ENCODE measurements at regions not wholly inside any gene's neighbourhood (a gene's known extent, or its start where the extent isn't known, plus 50 kb on each side); places are given as distances from the start of the nearest gene placed in this dataset.

- no peak for DNase-seq
Observed at GRCh38 chr2:126356631-126357030, 299.3 kb upstream of the GYPC start.

GRCh38 chr2:126358122-126358521 is 297.8 kb upstream of the GYPC start:
- no peak for DNase-seq

GRCh38 chr2:126359494-126359893 is 296.5 kb upstream of the GYPC start:
- DNase-seq = peak in 1 of 2 donors; percentile 25

DNA sequence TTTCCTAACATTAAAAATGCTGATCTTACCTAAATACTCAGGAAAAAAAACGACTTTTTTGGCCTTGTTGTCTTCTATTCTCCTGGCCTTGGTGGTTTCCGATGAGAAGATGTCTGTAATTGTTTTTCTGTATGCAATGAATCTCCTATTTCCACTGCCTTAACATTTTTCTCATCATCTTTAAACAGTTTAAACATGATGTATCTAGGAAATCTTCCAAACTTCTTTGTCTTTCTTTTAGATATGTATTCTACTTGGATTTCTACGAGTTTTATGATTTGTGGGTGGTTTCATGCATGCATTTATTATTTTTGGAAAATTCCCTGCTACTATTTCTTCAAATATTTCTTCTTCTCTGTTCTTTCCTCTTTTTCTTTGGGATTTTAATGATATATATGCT is 288.6 kb upstream of the GYPC start:
- no peak for DNase-seq

DNA sequence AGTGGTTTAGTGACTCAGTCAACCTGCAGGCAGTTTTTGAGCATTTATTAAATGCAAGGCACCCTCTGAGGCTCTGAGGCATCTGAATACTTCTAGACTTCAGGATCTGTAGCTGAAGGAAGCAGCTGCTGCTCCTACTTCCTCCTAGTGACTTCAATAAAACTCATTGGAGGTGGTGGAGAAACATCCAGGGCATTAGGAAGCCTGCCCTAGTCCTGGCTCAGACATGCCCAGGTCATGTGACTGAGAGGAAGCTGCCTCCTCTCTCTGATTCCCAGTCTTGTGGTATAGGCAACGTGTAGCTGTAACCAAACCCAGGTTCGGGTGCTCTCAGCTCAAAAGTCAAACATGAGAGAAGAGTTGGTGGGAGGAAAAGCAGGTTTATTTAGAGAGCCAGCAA is 287.2 kb upstream of the GYPC start:
- no peak for DNase-seq

- DNase-seq = no peak
Observed at GRCh38 chr2:126370201-126370600, 285.8 kb upstream of the GYPC start.

- DNase-seq = no peak
Observed at GRCh38 chr2:126372406-126372805, 283.6 kb upstream of the GYPC start.

DNA sequence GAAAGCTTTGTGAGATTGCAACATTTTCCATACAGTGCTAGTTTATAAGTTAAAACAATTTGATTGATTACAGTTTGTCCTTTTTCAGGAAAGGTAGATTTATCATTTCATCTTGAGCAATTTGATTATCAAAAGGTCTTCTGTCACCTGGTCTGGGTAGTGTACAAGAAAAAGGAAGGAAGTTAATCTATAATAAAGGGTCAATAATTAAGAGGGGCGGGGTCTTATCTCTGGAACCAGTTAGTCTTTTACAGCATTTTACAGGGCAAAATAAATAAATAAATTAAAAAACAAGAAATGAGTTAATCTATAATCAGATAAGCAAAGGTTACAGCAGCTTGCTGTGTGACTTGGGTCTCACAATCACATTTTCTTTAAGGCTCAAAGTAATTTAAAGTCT is 277.8 kb upstream of the GYPC start:
- no peak for DNase-seq

DNA sequence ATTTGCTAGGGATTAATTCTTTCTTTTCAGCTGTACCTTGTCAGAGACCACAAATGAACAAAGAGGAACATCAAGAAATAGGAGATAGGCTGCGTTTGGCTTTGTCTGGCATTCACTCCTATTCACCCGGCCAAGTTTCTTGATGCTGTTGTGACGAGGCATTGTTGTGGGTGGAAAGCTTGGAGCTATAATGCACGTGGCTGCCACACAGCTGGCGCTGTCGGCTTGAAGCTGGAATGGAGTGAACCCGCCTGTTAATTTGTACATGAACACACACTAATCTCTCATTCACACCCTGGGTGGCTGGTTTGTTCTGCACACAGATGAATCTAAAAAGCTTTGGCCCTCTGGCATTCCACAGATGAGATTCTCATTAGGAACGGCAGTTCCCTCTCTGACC is 274.9 kb upstream of the GYPC start:
- DNase-seq = no peak

DNA sequence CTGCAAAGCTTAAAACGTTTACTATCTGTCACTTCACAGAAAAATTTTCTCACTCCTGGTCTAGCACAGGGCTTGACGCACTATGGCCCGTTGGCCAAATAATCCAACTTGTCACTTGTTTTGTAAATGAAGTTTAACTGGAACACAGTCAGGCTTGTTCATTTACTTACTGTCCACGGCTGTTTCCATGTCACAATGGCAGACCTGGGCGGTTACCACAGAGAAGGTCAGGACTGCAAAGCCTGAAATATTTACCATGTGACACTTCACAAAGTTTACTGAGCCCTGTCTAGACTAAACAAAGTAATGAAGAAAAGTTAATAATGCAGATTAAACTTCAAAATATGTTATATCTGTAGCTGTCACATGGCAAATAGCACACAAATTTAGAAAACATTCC is 273.0 kb upstream of the GYPC start:
- DNase-seq = no peak

DNA sequence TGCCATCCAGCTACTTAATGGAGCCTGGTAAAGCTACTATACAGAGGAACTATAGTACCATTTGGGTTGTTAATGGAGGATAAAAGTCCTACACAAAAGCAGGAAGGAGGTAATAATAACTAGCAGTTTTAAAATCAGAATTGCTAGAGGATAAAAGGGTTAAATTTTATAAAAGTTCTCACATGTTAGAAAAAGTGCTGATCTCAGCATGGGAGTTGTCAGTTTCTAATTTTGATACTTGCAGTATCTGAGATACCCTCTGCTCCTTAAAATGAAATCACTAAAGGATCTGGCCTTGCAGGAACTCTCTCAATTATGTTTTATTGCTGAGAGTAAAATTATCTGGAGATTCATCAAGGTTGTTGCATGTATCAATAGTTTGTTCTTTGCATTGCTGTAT is 272.2 kb upstream of the GYPC start:
- DNase-seq = no peak

DNA sequence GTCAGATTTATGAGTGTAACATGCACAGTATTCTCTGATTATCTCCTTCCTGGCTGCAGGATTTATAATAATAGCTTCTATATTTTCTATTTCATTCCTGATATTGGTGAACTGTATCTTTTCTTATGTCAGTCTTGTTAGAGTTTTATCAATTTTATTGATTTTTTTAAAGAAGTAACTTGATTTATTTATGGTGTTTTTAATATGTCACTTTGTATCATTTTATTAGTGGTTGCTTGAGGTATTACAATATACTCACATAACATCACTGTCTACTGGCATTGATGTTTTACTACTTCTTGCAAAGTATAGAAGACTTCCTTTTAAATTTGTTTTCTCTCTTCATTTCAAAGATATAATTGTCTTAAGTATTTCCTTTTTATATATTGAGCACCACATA is 270.5 kb upstream of the GYPC start:
- DNase-seq = no peak

- DNase-seq = no peak
Observed at GRCh38 chr2:126385983-126386382, 270.0 kb upstream of the GYPC start.

- DNase-seq = no peak
Observed at GRCh38 chr2:126389446-126389845, 266.5 kb upstream of the GYPC start.

DNA sequence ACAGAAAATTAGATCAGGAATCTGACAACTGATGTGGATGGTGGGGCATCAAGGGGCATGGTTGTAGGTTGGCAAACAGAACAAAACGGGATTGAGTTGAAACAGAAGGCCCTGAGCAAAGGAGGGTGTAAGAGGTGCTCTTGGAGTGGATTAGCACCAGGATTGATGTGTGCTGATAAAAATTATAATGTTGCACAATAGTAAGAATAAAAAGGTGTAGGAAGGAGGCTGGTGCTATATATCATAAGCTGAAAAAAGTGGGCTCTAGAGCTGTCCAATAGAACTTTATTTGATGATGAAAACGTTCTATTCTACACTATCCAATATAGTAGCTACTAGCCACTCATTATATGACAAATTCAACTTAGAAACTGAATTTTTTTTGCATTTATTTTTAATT is 263.1 kb upstream of the GYPC start:
- no peak for DNase-seq

GRCh38 chr2:126399001-126399400 is 257.0 kb upstream of the GYPC start:
- peak in 1 of 2 donors; percentile 14 for DNase-seq

- no peak for DNase-seq
Observed at GRCh38 chr2:126403039-126403628, 252.8 kb upstream of the GYPC start.

- no peak for DNase-seq
Observed at GRCh38 chr2:126406267-126406666, 249.7 kb upstream of the GYPC start.

- no peak for DNase-seq
Observed at GRCh38 chr2:126408671-126409070, 247.3 kb upstream of the GYPC start.

DNA sequence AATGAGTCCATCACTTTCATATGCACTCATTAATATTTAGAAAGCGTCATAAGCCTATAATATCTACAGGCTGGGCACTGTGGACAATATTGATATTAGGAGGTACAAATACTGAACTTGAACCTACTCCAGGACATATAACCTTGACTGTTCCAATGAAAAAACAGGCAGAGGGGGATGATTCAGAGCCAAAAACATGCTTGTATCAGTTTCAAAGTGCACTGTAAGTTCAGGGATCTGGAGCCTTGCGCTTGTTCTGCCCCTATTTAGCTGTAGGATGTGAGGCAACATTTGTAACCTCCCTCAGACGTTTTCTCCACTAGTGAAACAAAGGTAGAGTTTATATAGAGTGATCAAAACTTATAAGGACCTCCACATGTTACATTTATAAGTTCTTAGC is 246.1 kb upstream of the GYPC start:
- DNase-seq = no peak

- DNase-seq = peak in 1 of 2 donors; percentile 13
Observed at GRCh38 chr2:126413079-126413478, 242.9 kb upstream of the GYPC start.

DNA sequence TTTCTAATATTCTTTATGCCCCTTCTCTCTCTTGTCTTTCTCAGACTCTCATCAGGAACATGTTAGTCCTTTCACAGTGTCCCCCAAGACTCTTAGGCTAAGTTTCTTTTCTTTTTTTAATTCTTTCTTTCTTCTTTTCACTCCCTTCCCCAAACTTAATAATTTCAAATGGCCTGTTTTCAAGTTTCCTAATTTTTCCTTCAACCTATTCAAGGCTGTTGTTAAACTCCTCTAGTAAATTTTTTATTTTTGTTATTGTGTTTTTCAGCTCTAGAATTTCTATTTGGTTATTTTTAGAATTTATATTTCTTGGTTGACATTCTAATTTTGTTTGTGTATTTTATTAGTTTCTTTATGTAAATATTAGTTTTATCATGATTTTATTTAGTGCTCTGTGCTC is 236.6 kb upstream of the GYPC start:
- DNase-seq = no peak

DNA sequence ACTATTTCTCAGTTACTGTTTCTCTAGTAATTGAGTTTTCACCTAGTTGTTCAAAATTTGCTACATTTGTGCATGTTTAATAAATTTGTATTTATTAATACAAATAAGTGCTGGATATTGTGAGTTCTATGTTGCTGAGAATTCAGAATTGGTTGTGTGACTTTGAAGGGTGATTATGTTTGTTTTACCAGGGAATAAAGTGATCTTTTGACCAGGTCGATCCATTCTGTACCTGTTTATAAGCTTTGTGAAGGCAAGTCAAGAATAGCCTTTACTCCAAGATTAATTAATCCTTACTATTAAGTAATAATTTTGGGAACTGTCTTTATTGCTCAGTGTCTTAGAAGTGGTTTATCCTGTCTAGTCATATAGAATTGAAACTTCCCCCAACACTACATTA is 230.0 kb upstream of the GYPC start:
- no peak for DNase-seq

DNA sequence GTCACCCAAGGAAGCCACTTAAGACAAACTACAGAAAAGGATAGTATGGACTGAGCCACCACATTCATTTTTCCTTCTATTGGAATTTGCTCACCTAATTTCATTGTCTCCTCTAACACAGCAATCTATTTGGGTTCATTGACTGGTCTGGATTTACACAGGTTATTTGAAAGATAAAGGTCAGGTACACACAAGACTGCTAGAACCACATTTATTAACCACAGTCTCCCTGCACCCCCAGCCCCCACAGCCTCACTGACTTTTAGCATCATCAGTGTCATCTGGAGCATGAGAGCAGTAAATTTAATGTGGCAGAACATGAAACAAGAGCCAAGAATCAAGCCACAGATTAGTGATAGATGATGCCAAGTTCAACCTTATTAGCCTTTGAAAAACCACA is 226.9 kb upstream of the GYPC start:
- no peak for DNase-seq

DNA sequence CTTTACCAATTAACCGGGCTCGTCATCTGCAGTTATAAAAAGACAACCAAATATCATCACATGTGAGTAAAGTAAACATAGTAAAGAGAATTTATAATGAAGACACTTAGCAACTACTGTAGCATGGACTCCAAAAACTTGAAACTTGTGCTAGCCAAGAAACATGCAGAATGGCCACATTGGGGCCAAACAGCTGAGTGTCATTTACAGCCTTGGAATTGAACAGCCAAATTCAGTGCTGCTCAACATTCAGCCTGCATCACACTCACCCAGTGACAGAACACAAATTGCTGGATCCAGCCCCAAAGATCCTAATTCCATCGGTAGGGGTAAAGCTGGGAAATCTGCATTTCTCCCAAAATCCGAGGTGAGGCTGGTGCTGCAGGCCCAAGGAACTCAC is 224.8 kb upstream of the GYPC start:
- no peak for DNase-seq

GRCh38 chr2:126436411-126436810 is 219.5 kb upstream of the GYPC start:
- DNase-seq = no peak

Measured in CD4-positive, alpha-beta T cell treated with Interleukin-4 for 1 hour (primary cell).